K562 (cell line): ENCODE measurements at regions not wholly inside any gene's neighbourhood (a gene's known extent, or its start where the extent isn't known, plus 50 kb on each side); places are given as distances from the start of the nearest gene placed in this dataset.
"Not testable (repeated sequence)": the region's sequence is repeated elsewhere in the genome, so short reads cannot be mapped to it uniquely, and the experiment has no call there.

Experiments used
- ATAC-seq: fragments of 200-7000 bp; cut with Tn5 transposase; 3 replicates; pipeline ENCODE4 v1.9.1; 2020; ENCODE audit warnings: moderate library complexity
- BruUV-seq: library from RNA; stranded (reverse); fragments of 400-500 nt; replicated peaks from 2 replicates; lab custom pipeline; 2021; lab: Mats Ljungman, UMichigan
- CTCF ChIA-PET: fragments of 300-600 bp; formaldehyde crosslinking; extraction: SDS; loops from one replicate; lab custom pipeline; 2021; ENCODE audit warnings: low intra/inter-chr PET ratio; lab: Yijun Ruan, JAX
- POLR2A ChIA-PET: fragments of 300-600, 350-650 bp; sonication (Branson Sonifier 250); formaldehyde crosslinking; extraction: SDS; loops from one replicate; lab custom pipeline; 2021; ENCODE audit warnings: antibody characterized with exemption, inconsistent platforms; lab: Yijun Ruan, JAX
- DNase-seq, 4 experiments: peaks; one replicate each; pipeline versions ENCODE4 v3.0.0 to v3.0.0-alpha.2; 2011 to 2018; ENCODE audit warnings: low spot score in 3 of 4, mixed read lengths in 3 of 4; ENCODE audit errors: extremely low read depth in 1 of 4
- FAIRE-seq: peaks from 2 replicates; lab custom pipeline; 2011; peaks lifted over from hg19 to GRCh38; lab: Jason Lieb, UNC
- H2AFZ ChIP-seq: 2 replicates; pipeline ENCODE4 v1.6.0; 2011; ENCODE audit warnings: low read depth, low read length, control low read depth, inconsistent platforms
- H3K27ac ChIP-seq: fragments of 200-600 bp; 3 replicates; pipeline ENCODE4 v1.8.0; 2011; ENCODE audit warnings: low read depth, mild to moderate bottlenecking, control low read depth, inconsistent platforms, low read length, moderate library complexity, mixed read lengths; ENCODE audit errors: extremely low read depth
- H3K27me3 ChIP-seq, 2 experiments: fragments of 300-600 bp in 1 of 2; 2 replicates in 1 of 2; 3 replicates in 1 of 2; pipeline versions ENCODE4 v1.6.0 to v1.8.0; 2011; ENCODE audit warnings: inconsistent platforms in 2 of 2, low read length in 2 of 2, mild to moderate bottlenecking in 1 of 2, mixed read lengths in 1 of 2, moderate library complexity in 1 of 2; ENCODE audit not compliant: control insufficient read depth in 2 of 2, insufficient read depth in 2 of 2
- H3K36me3 ChIP-seq: fragments of 300-600 bp; 3 replicates; pipeline ENCODE4 v1.8.0; 2011; ENCODE audit warnings: mild to moderate bottlenecking, low read length, inconsistent platforms; ENCODE audit not compliant: control insufficient read depth, insufficient read depth
- H3K4me1 ChIP-seq, 2 experiments: fragments of 200-600 bp in 1 of 2; replicated peaks in 1 of 2; 2 replicates in 1 of 2; 3 replicates in 1 of 2; pipeline versions ENCODE4 v1.5.1 to v1.8.0; 2011; ENCODE audit warnings: inconsistent platforms in 2 of 2, low read length in 2 of 2, mild to moderate bottlenecking in 1 of 2, mixed read lengths in 1 of 2, moderate library complexity in 1 of 2; ENCODE audit not compliant: control insufficient read depth in 2 of 2, insufficient read depth in 2 of 2
- H3K4me2 ChIP-seq: 2 replicates; pipeline ENCODE4 v1.6.1; 2011; ENCODE audit warnings: low read length, control low read depth, inconsistent platforms, mixed read lengths; ENCODE audit not compliant: insufficient read depth
- H3K4me3 ChIP-seq: fragments of 200-600 bp; sonication (generic), shearing (Covaris generic); 2 replicates; pipeline ENCODE4 v1.5.1; 2016; ENCODE audit warnings: control low read depth, inconsistent platforms
- H3K79me2 ChIP-seq: fragments of 200-600 bp; 3 replicates; pipeline ENCODE4 v1.8.0; 2011; ENCODE audit warnings: low read length, inconsistent platforms; ENCODE audit not compliant: control insufficient read depth, insufficient read depth
- H3K9ac ChIP-seq, 2 experiments: 2 replicates each; pipeline versions ENCODE4 v1.6.0 to v1.6.1; 2011; ENCODE audit warnings: low read depth in 2 of 2, low read length in 2 of 2, control low read depth in 1 of 2, inconsistent platforms in 1 of 2, mild to moderate bottlenecking in 1 of 2, mixed read lengths in 1 of 2; ENCODE audit not compliant: insufficient read depth in 1 of 2
- H3K9me1 ChIP-seq: one replicate; pipeline ENCODE4 v1.6.0; 2011; ENCODE audit warnings: inconsistent platforms, mild to moderate bottlenecking, low read length, moderate library complexity; ENCODE audit not compliant: control insufficient read depth, insufficient read depth
- H3K9me3 ChIP-seq: replicated peaks from 2 replicates; pipeline ENCODE4 v1.5.1; 2011; ENCODE audit warnings: low read depth, low read length, inconsistent platforms; ENCODE audit not compliant: control insufficient read depth, insufficient read depth
- H4K20me1 ChIP-seq: replicated peaks from 2 replicates; pipeline ENCODE4 v1.6.1; 2011; ENCODE audit warnings: low read length, inconsistent platforms, mixed read lengths; ENCODE audit not compliant: control insufficient read depth, insufficient read depth
- DACH1 ChIP-seq: fragments of 450-650 bp; IDR thresholded peaks from 2 replicates; pipeline ENCODE4 v1.6.1; 2018; ENCODE audit not compliant: partially characterized antibody
- DMBX1 ChIP-seq: fragments of 250-450 bp; sonication (Bioruptor Pico); IDR thresholded peaks from 2 replicates; pipeline ENCODE4 v1.8.0; 2022; ENCODE audit warnings: inconsistent platforms, mild to moderate bottlenecking, moderate library complexity, borderline replicate concordance
- ELK3 ChIP-seq: fragments of 450-650 bp; formaldehyde crosslinking; IDR thresholded peaks from 2 replicates; pipeline ENCODE4 v1.4.0; 2020; ENCODE audit warnings: mild to moderate bottlenecking
- FOXA3 ChIP-seq, 2 experiments: fragments of 450-650 bp in 1 of 2; sonication (generic) in 1 of 2; formaldehyde crosslinking; IDR thresholded peaks in 1 of 2; conservative IDR thresholded peaks in 1 of 2; 2 replicates each; pipeline versions ENCODE4 v1.4.0 to v1.8.0; 2020 to 2022; ENCODE audit warnings: mild to moderate bottlenecking in 2 of 2, missing genetic modification reagents in 1 of 2
- ILF3 ChIP-seq: fragments of 450-650 bp; IDR thresholded peaks from 2 replicates; pipeline ENCODE4 v1.6.1; 2018; ENCODE audit warnings: antibody characterized with exemption, mild to moderate bottlenecking, moderate library complexity, borderline replicate concordance
- NRF1 ChIP-seq, 2 experiments: fragments of 450-650 bp; IDR thresholded peaks in 1 of 2; conservative IDR thresholded peaks in 1 of 2; 2 replicates each; pipeline ENCODE4 v1.6.1; 2014; ENCODE audit warnings: mild to moderate bottlenecking in 2 of 2
- PCBP2 ChIP-seq: fragments of 200-400 bp; formaldehyde crosslinking; IDR thresholded peaks from 2 replicates; pipeline ENCODE4 v1.6.1; 2018; ENCODE audit warnings: low read length, low read depth, mild to moderate bottlenecking, moderate library complexity; ENCODE audit not compliant: poor library complexity, severe bottlenecking
- PML ChIP-seq: IDR thresholded peaks from 2 replicates; pipeline ENCODE4 v1.6.1; 2012; ENCODE audit warnings: low read length, inconsistent platforms
- RNF219 ChIP-seq: fragments of 250-450 bp; sonication (Bioruptor Pico); IDR thresholded peaks from 2 replicates; pipeline ENCODE4 v1.5.0; 2022; ENCODE audit warnings: mild to moderate bottlenecking
- TCF7L2 ChIP-seq: fragments of 150-350 bp; IDR thresholded peaks from 2 replicates; pipeline ENCODE4 v1.6.1; 2016; ENCODE audit warnings: low read depth, mild to moderate bottlenecking, low read length, moderate library complexity
- WGBS: fragments of 100-300 bp; shearing (Covaris generic); methylation state at CpG from one replicate; pipeline ENCODE4 v1.1.6; 2016; ENCODE audit warnings: low coverage, mixed read lengths; ENCODE audit not compliant: insufficient coverage; ENCODE audit errors: missing lambda C conversion rate; 5-methylcytosine and 5-hydroxymethylcytosine counted together
- in situ Hi-C: fragments of 300-500 bp; cut with MboI; formaldehyde crosslinking; loops from 4 replicates; pipeline ENCODE4 v1.15.0; 2018; ENCODE audit warnings: inconsistent platforms, mixed read lengths
- intact Hi-C: fragments of 100-400 bp; cut with micrococcal nuclease; formaldehyde crosslinking; loops from 2 replicates; pipeline ENCODE4 v1.14.2; 2022

GRCh38 chr1:219549215-219549614, 63.7 kb downstream of the ZC3H11B start (continued):
- TF ChIP-seq DACH1: no peak
- TF ChIP-seq, all 486 proteins: peak for 0

- no peaks in the 10 kb centered on the region; a peak in 2 of 5 replicates for H3K27me3 ChIP-seq
- in situ Hi-C loops: no loop called here
- H3K4me3 ChIP-seq: no peak overlapping the region
- ATAC-seq (no peak), DNase-seq (no peak), FAIRE-seq (no peak)
- ChIA-PET POLR2A (interaction anchor here (0.8 to 1.1 kb wide), 2 partner anchors 9 to 14 kb away, joined by 3 to 4 read pairs; no protein-coding TSS in a partner anchor), CTCF (no interaction called here)
- BruUV-seq: no TSS peak
- H2AFZ ChIP-seq: no peak overlapping the region
- no peaks in the 10 kb centered on the region for H3K79me2 ChIP-seq
- no peak overlapping the region for H3K4me2 ChIP-seq
- H4K20me1 ChIP-seq: no peaks in the 10 kb centered on the region
- H3K9me1 ChIP-seq: no peaks in the 10 kb centered on the region
- intact Hi-C loops: no loop called here
- H3K27ac ChIP-seq: no peak overlapping the region
- H3K9me3 ChIP-seq: no peaks in the 10 kb centered on the region
- no peaks in the 10 kb centered on the region for H3K36me3 ChIP-seq
- H3K9ac ChIP-seq: no peak overlapping the region
- WGBS: 8% methylated on average over 1 of the region's 1 CpG
- TF ChIP-seq PCBP2: no peak
- TF ChIP-seq RNF219: no peak
- no peak for TF ChIP-seq NRF1 (conservative IDR thresholded peaks at IDR 0.05 in 1 of 2, IDR thresholded peaks at IDR 0.05 in 1 of 2)
- no peak for TF ChIP-seq ELK3 (CRISPR knock-in tag)
- no peak for TF ChIP-seq PML
- TF ChIP-seq ILF3: no peak
- no peak for TF ChIP-seq TCF7L2
- TF ChIP-seq FOXA3 (CRISPR knock-in tag; conservative IDR thresholded peaks at IDR 0.05 in 1 of 2, IDR thresholded peaks at IDR 0.05 in 1 of 2): no peak
- no peak for TF ChIP-seq DMBX1 (CRISPR knock-in tag)
- H3K4me1 ChIP-seq: no peaks in the 10 kb centered on the region
These were observed 64.5 kb downstream of the ZC3H11B start for GRCh38 chr1:219548386-219548785.

GRCh38 chr1:219545756-219546155, 67.1 kb downstream of the ZC3H11B start:
- H3K9me3 ChIP-seq, in situ Hi-C loops, H3K9ac ChIP-seq, POLR2A ChIA-PET, H4K20me1 ChIP-seq, H3K79me2 ChIP-seq, DNase-seq, H3K4me1 ChIP-seq, H3K4me3 ChIP-seq, H3K36me3 ChIP-seq, H3K9me1 ChIP-seq, H3K4me2 ChIP-seq, ATAC-seq, FAIRE-seq, H2AFZ ChIP-seq, H3K27ac ChIP-seq, H3K27me3 ChIP-seq, CTCF ChIA-PET, BruUV-seq, intact Hi-C loops: not testable (repeated sequence)
- WGBS: 0% methylated on average over 6 of the region's 31 CpGs
